ENCODE measurements at regions not wholly inside any gene's neighbourhood (a gene's known extent, or its start where the extent isn't known, plus 50 kb on each side); places are given as distances from the start of the nearest gene placed in this dataset.

DNA sequence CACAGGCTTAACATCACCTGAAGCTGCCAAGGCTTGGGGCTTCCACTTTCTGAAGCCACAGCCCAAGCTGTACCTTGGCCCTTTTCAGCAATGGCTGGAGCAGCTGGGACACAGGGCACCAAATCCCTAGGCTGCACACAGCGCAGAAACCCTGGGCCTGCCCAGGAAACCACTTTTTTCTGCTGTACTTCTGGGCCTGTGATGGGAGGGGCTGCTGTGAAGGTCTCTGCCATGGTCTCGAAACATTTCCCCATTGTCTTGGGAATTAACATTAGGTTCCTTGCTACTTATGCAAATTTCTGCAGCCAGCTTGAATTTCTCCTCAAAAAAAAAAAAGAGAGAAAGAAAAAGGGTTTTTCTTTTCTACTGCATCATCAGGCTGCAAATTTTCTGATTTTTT is 219.1 kb downstream of the RPL10L start:
- Histone ChIP-seq H3K4me3 (replicated peaks in 1 of 3; ENCODE audit: low read depth in 2 of 3, low read length in 3 of 3) (no peak overlapping the region), H3K27ac (ENCODE audit: low read depth in 1 of 2, low read length in 2 of 2) (no peak overlapping the region), H2AFZ (ENCODE audit: insufficient read depth, low read depth, low read length, poor library complexity, severe bottlenecking) (no peak overlapping the region), H4K20me1 (ENCODE audit: insufficient read depth, low read length) (no peaks in the 10 kb centered on the region), H3K4me1 (ENCODE audit: control insufficient read depth in 1 of 2, insufficient read depth in 2 of 2, low read length in 2 of 2) (no peaks in the 10 kb centered on the region), H3K9ac (ENCODE audit: insufficient read depth, low read length, poor library complexity, severe bottlenecking) (no peak overlapping the region), H3K27me3 (ENCODE audit: control insufficient read depth in 2 of 2, insufficient read depth in 2 of 2, low read length in 2 of 2) (no peaks in the 10 kb centered on the region), H3K9me3 (replicated peaks in 1 of 2; ENCODE audit: control insufficient read depth in 1 of 2, insufficient read depth in 1 of 2, low read length in 2 of 2) (peaks cover 7% of the 10 kb centered on the region in 2 donors), H3K36me3 (replicated peaks in 1 of 2; ENCODE audit: control insufficient read depth in 1 of 2, insufficient read depth in 2 of 2, low read length in 2 of 2) (no peaks in the 10 kb centered on the region), H3K4me2 (replicated peaks; ENCODE audit: extremely low read depth, low read length, poor library complexity, severe bottlenecking) (no peak overlapping the region), H3K79me2 (ENCODE audit: insufficient read depth, low read length) (no peaks in the 10 kb centered on the region)
- intact Hi-C loops (cut with micrococcal nuclease) = no loop called here
- H3K9me3 Mint-ChIP-seq = peaks cover 0 to 10% (median 1%) of the 10 kb centered on the region in 7 donors
- TF ChIP-seq, protein P1, sequence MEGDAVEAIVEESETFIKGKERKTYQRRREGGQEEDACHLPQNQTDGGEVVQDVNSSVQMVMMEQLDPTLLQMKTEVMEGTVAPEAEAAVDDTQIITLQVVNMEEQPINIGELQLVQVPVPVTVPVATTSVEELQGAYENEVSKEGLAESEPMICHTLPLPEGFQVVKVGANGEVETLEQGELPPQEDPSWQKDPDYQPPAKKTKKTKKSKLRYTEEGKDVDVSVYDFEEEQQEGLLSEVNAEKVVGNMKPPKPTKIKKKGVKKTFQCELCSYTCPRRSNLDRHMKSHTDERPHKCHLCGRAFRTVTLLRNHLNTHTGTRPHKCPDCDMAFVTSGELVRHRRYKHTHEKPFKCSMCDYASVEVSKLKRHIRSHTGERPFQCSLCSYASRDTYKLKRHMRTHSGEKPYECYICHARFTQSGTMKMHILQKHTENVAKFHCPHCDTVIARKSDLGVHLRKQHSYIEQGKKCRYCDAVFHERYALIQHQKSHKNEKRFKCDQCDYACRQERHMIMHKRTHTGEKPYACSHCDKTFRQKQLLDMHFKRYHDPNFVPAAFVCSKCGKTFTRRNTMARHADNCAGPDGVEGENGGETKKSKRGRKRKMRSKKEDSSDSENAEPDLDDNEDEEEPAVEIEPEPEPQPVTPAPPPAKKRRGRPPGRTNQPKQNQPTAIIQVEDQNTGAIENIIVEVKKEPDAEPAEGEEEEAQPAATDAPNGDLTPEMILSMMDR (IDR thresholded peaks at IDR 0.05) = no peak
- peaks cover 0 to 4% (median 2%) of the 10 kb centered on the region in 3 donors for H3K27me3 Mint-ChIP-seq (ENCODE audit: low read depth in 3 of 3)
- no peak for DNase-seq
- no peaks in the 10 kb centered on the region for H3K36me3 Mint-ChIP-seq
- H3K4me3 Mint-ChIP-seq = no peak overlapping the region
- no peak overlapping the region for H3K27ac Mint-ChIP-seq
- H3K4me1 Mint-ChIP-seq = no peaks in the 10 kb centered on the region
- no CpG with 5 or more reads among the region's 2 CpGs for WGBS (ENCODE audit: insufficient coverage)

DNA sequence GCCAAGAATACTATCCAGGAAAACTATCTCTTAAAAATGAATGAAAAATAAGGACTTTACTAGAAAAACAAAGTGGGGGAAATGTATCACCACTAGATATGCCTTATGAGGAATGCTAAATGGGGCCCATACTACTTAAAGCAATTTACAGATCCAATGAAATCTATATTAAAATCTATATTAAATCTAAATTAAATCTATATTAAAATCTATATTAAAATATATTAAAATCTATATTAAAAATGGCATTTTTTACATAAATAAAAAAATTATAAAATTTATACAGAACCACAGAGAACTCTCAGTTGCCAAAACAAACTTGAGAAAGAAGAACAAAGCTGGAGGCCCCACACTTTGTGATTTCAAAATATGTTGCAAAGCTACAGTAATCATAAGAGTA is 234.5 kb downstream of the RPL10L start:
- Histone ChIP-seq H3K36me3 (replicated peaks in 1 of 2; ENCODE audit: control insufficient read depth in 1 of 2, insufficient read depth in 2 of 2, low read length in 2 of 2) (no peaks in the 10 kb centered on the region), H2AFZ (ENCODE audit: insufficient read depth, low read depth, low read length, poor library complexity, severe bottlenecking) (no peak overlapping the region), H3K4me1 (ENCODE audit: control insufficient read depth in 1 of 2, insufficient read depth in 2 of 2, low read length in 2 of 2) (no peaks in the 10 kb centered on the region), H4K20me1 (ENCODE audit: insufficient read depth, low read length) (no peaks in the 10 kb centered on the region), H3K4me3 (replicated peaks in 1 of 3; ENCODE audit: low read depth in 2 of 3, low read length in 3 of 3) (no peak overlapping the region), H3K9me3 (replicated peaks in 1 of 2; ENCODE audit: control insufficient read depth in 1 of 2, insufficient read depth in 1 of 2, low read length in 2 of 2) (peaks cover 3 to 7% of the 10 kb centered on the region in 2 donors), H3K4me2 (replicated peaks; ENCODE audit: extremely low read depth, low read length, poor library complexity, severe bottlenecking) (no peak overlapping the region), H3K27me3 (ENCODE audit: control insufficient read depth in 2 of 2, insufficient read depth in 2 of 2, low read length in 2 of 2) (no peaks in the 10 kb centered on the region), H3K79me2 (ENCODE audit: insufficient read depth, low read length) (no peaks in the 10 kb centered on the region), H3K27ac (ENCODE audit: low read depth in 1 of 2, low read length in 2 of 2) (no peak overlapping the region), H3K9ac (ENCODE audit: insufficient read depth, low read length, poor library complexity, severe bottlenecking) (no peak overlapping the region)
- no peak for DNase-seq
- peaks cover 0 to 1% (median 0%) of the 10 kb centered on the region in 3 donors for H3K27me3 Mint-ChIP-seq (ENCODE audit: low read depth in 3 of 3)
- H3K4me1 Mint-ChIP-seq = no peaks in the 10 kb centered on the region
- H3K4me3 Mint-ChIP-seq = no peak overlapping the region
- intact Hi-C loops (cut with micrococcal nuclease) = no loop called here
- no peaks in the 10 kb centered on the region for H3K36me3 Mint-ChIP-seq
- H3K27ac Mint-ChIP-seq = no peak overlapping the region
- TF ChIP-seq, protein P1 (IDR thresholded peaks at IDR 0.05) = no peak
- peaks cover 0 to 10% (median 2%) of the 10 kb centered on the region in 7 donors for H3K9me3 Mint-ChIP-seq
